ENCODE measurements at regions not wholly inside any gene's neighbourhood (a gene's known extent, or its start where the extent isn't known, plus 50 kb on each side); places are given as distances from the start of the nearest gene placed in this dataset.

- Histone ChIP-seq H3K27me3 (ENCODE audit: insufficient read depth, low read length) (no peaks in the 10 kb centered on the region), H3K9me2 (ENCODE audit: insufficient read depth) (no peaks in the 10 kb centered on the region), H3K4me2 (ENCODE audit: low read length) (no peak overlapping the region), H3K4me3 (replicated peaks in 1 of 2; ENCODE audit: low read depth in 1 of 2, low read length in 2 of 2) (no peak overlapping the region), H3K9me3 (ENCODE audit: control insufficient read depth in 1 of 2, insufficient read depth in 1 of 2, low read depth in 1 of 2, low read length in 2 of 2) (no peaks in the 10 kb centered on the region), H3K9ac (ENCODE audit: low read length) (no peak overlapping the region), H3K27ac (ENCODE audit: low read depth, low read length) (no peak overlapping the region), H3K4me1 (ENCODE audit: control insufficient read depth in 1 of 2, insufficient read depth in 2 of 2, low read length in 2 of 2) (no peaks in the 10 kb centered on the region), H3K79me2 (ENCODE audit: insufficient read depth, low read length) (no peaks in the 10 kb centered on the region), H4K20me1 (ENCODE audit: insufficient read depth) (no peaks in the 10 kb centered on the region), H2AFZ (ENCODE audit: low read depth, low read length, poor library complexity, severe bottlenecking) (no peak overlapping the region), H3K36me3 (ENCODE audit: control insufficient read depth in 1 of 2, insufficient read depth in 2 of 2, low read length in 2 of 2) (no peaks in the 10 kb centered on the region)
- TF ChIP-seq SRF (IDR thresholded peaks at IDR 0.05; ENCODE audit: low read depth), result no peak
- TF ChIP-seq REST (IDR thresholded peaks at IDR 0.05; ENCODE audit: low read depth), result no peak
- no peak for TF ChIP-seq POLR2AphosphoS5 (IDR thresholded peaks at IDR 0.05; ENCODE audit: low read depth, low read length)
- no peak for TF ChIP-seq ZBTB33 (IDR thresholded peaks at IDR 0.05; ENCODE audit: extremely low read depth, insufficient replicate concordance, low read length)
- no peak for TF ChIP-seq ELF1 (IDR thresholded peaks at IDR 0.05; ENCODE audit: borderline replicate concordance, low read depth)
- no peak for TF ChIP-seq JUND (IDR thresholded peaks at IDR 0.05)
- TF ChIP-seq EZH2phosphoT487 (IDR thresholded peaks at IDR 0.05; ENCODE audit: borderline replicate concordance), result no peak
- TF ChIP-seq CEBPB (IDR thresholded peaks at IDR 0.05; ENCODE audit: low read depth), result no peak
- TF ChIP-seq MAX (IDR thresholded peaks at IDR 0.05), result no peak
- no peak for TF ChIP-seq EZH2 (IDR thresholded peaks at IDR 0.05)
- TF ChIP-seq CBX3 (IDR thresholded peaks at IDR 0.05; ENCODE audit: low read depth), result no peak
- no peak for TF ChIP-seq TCF7L2 (IDR thresholded peaks at IDR 0.05; ENCODE audit: borderline replicate concordance, extremely low read depth, insufficient read depth, insufficient read length)
- no peak for TF ChIP-seq ZFX (IDR thresholded peaks at IDR 0.05)
- RAD21 ChIA-PET (ENCODE audit: low non-redundant PET in 1 of 2, low total read pairs in 2 of 2, uncharacterized antibody in 2 of 2, unreplicated experiment in 2 of 2), result no interaction called here
- no TSS peak for BruUV-seq (replicated peaks)
- POLR2A ChIA-PET, result no interaction called here
- DNase-seq (ENCODE audit: low read depth, low spot score), result no peak
- intact Hi-C loops (cut with micrococcal nuclease), result no loop called here
- CTCF ChIA-PET, result no interaction called here
- no peak for ATAC-seq
These were observed 1539.4 kb downstream of the EFNB2 start for GRCh38 chr13:104996022-104996421.

All from HCT116 (cell line).